ENCODE measurements at regions not wholly inside any gene's neighbourhood (a gene's known extent, or its start where the extent isn't known, plus 50 kb on each side); places are given as distances from the start of the nearest gene placed in this dataset.

DNA sequence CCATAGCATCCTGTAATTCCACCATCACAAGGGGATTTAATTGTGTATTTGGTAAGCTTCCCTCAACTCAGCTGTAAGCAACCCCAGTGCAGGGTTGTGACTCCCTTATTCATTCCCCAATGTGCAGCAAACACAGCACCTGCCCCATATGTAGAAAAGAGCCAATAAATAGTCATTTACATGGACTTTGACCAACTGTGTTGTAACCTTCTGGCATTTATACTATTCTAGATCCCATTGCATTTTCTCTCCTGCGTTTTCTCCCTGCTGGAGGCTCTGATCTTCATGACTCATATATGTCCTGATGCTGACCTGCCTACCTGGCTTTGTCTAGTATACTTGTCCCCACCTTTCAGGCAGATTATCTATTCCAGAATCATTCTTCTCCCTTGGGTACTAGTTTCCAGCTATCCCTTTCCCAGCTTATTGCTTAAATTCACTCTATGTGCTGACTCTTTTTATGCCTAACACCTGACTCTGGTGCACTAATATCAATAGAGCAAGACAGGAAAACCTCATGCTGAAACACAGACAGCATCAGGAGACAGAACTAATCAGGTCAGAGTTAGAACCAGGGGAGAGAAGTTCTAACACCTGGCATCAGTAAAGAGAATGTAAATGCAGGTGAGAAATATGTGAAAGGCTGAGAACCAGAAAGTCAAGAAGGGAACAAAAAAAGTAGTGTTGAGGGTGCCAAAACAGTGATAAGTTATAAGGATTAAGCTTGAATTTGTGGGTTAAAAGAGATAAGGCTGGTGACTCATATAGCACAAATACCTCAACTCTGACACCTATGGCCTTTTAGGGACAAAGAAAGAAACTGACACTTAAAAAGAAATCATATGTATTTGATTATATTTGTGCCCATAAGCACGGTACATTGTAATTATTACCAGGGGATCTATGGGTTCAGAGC lies 402.7 kb downstream of the IPMK start:
- DNase-seq (ENCODE audit: insufficient read length, low spot score) (no peak), FAIRE-seq (no peak)
- TF ChIP-seq, protein P1, sequence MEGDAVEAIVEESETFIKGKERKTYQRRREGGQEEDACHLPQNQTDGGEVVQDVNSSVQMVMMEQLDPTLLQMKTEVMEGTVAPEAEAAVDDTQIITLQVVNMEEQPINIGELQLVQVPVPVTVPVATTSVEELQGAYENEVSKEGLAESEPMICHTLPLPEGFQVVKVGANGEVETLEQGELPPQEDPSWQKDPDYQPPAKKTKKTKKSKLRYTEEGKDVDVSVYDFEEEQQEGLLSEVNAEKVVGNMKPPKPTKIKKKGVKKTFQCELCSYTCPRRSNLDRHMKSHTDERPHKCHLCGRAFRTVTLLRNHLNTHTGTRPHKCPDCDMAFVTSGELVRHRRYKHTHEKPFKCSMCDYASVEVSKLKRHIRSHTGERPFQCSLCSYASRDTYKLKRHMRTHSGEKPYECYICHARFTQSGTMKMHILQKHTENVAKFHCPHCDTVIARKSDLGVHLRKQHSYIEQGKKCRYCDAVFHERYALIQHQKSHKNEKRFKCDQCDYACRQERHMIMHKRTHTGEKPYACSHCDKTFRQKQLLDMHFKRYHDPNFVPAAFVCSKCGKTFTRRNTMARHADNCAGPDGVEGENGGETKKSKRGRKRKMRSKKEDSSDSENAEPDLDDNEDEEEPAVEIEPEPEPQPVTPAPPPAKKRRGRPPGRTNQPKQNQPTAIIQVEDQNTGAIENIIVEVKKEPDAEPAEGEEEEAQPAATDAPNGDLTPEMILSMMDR (IDR thresholded peaks at IDR 0.05; ENCODE audit: insufficient read depth, missing control alignments) = no peak

DNA sequence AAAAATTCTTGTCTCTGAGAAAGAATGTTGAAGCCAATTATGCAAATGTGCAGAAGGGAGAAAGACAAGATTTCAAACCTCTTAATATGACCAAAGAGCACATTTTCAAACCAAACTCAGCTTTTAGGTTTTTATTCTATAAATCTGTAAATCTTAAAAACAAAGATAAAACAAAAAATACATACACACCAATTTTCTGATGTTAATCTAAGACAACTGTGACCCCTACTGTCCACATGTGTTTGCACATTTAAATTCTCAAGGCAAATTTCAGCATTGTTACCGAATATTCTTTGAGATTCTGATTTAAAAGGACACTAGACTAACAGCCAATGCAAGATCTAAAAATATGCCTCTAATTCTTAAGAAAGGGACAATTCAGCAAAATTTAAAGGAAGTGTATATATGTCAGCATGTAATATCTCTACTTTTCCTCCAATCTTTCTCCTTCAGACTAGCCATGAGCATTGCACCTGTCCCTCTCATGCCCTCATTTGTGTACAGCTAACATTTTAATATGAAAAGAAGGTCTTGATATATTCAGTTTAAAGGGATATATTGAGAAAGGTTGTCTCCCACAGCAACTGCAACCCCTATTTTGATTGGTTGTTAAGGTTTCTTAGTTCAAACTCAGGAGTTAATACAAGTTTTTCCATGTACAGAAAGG lies 417.9 kb downstream of the IPMK start:
- TF ChIP-seq, protein P1 (IDR thresholded peaks at IDR 0.05; ENCODE audit: insufficient read depth, missing control alignments) = peak; percentile 44
- FAIRE-seq (no peak), DNase-seq (ENCODE audit: insufficient read length, low spot score) (no peak)

DNA sequence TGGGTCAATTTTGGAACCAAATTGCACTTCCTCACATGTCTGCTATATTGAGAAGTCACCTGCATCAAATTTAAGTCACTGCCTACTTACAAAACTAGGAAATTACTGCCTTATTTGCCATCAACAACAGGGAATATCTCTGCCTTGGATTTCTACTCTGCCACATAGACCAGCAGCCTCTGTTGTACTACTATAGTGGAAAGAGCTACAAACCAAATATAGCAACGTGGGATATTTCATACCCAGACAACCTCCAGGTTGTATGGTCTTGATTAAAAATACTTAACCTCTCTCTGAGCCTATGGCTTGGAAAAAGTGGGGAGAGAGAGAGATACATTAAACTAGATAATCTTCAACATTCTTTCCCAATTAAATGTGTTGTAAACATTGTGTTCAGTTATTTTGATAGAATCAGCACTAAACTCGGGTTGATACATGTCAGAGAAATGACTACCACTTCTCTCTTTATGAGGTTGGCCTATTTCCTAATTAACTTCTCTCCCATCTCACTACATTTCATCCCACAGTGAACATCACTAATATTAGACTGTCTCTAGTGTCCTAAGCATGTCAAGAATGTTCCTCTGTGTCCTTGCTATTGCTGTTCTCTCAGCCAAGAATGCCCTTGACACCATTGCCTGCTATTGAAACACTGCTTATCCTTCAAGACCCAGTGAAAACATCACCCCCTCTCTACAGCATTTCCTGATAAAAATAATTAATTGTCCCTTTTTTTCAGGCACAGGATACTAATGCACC lies 421.2 kb downstream of the IPMK start:
- FAIRE-seq = no peak
- TF ChIP-seq, protein P1 (IDR thresholded peaks at IDR 0.05; ENCODE audit: insufficient read depth, missing control alignments) = no peak

DNA sequence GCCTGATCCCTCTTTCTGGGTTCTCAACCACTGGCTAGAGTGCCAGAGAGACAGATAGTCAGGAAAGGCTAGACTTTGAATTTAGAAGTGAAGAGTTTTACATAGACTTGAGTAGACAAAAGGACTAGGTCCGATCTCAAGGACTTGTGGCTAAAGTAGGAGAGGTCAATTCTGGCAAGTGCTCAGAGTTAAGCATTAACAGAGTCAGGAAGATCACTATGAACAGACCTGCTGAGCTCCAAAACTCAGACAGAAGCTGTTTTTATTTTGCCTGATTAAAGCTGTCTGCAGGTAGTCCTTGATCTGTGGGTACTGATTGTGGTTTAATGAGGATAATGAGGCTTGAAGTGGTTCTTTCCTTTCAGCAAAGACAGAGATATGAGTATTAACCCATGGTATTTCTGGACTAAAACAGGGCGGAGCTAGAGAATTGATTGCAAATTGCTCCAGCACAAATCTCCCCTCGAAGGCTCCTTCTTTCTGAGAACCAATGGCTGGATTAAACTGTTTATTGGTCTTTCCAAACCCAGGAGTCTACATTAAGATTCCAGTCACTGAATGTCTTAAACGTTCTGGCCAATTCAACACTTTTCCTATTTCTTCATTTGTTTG lies 423.2 kb downstream of the IPMK start:
- TF ChIP-seq, protein P1 (IDR thresholded peaks at IDR 0.05; ENCODE audit: insufficient read depth, missing control alignments) = no peak
- FAIRE-seq (no peak), DNase-seq (ENCODE audit: insufficient read length, low spot score) (no peak)

More for the DNA sequence above, 421.2 kb downstream of the IPMK start:
- no peak for DNase-seq (ENCODE audit: insufficient read length, low spot score)

DNA sequence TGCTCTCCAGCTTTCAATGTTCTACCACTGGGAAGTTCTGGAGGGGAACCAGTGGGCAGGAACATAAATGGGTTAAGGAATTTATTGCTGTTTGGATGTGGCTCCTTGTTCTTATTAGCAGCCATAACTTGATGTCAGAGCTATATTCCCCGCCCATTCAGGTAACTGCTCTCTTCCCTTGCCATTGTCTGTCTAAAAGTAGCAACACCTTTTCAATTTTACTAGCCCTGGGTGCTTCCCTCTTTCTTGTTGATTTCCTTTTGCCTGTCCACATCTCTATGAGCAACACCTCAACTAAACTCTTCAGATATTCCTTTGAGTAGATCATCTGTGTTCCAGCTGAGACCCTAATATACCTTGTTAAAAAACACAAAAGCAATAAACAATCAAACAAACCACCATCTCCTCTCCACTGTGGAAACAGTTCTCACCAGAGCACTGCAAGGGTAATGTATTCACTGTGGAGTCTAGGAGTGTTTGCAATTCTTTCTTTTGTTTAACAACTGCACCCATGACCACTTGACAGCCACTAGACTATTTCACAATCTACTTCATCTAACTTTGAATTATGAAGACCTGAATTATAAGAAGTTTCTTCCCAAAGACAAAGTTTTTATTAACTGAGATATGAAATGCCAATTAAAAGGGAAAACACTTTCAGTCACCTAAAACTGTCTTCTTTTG lies 436.7 kb downstream of the IPMK start:
- DNase-seq (ENCODE audit: insufficient read length, low spot score) (no peak), FAIRE-seq (no peak)
- TF ChIP-seq, protein P1 (IDR thresholded peaks at IDR 0.05; ENCODE audit: insufficient read depth, missing control alignments) = no peak

DNA sequence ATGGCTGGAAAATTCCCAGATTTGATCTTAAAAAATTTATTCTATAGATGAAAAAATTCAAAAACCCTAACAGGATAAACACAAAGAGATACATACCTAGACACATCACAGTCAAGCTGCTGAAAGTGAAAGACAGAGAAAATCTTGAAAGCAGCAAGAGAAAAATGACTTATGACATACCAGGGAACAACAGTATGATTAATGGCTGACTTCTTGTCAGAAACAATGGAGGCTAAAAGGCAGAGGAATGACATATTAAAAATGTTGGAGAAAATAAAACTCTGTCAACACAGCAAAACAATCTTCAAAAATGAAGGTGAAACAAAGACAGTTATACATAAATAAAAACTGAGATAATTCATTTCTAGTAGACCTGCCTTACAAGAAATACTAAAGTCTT lies 442.7 kb downstream of the IPMK start:
- FAIRE-seq = no peak
- no peak for DNase-seq (ENCODE audit: insufficient read length, low spot score)
- TF ChIP-seq, protein P1 (IDR thresholded peaks at IDR 0.05; ENCODE audit: insufficient read depth, missing control alignments) = no peak

All from D721Med (cell line).